Neural progenitor cell (in vitro differentiated cells): ENCODE measurements at regions not wholly inside any gene's neighbourhood (a gene's known extent, or its start where the extent isn't known, plus 50 kb on each side); places are given as distances from the start of the nearest gene placed in this dataset.

Experiments
- DNase-seq: peaks from one replicate; pipeline ENCODE4 v3.0.0-alpha.2; 2016; ENCODE audit warnings: low spot score
- H2AFZ ChIP-seq: fragments of 200-600 bp; sonication (generic); replicated peaks from 2 replicates; pipeline ENCODE4 v1.6.1; 2016; ENCODE audit warnings: antibody characterized with exemption
- H3F3A ChIP-seq: fragments of 200-600 bp; sonication (generic); 2 replicates; pipeline ENCODE4 v1.6.1; 2016; ENCODE audit warnings: antibody characterized with exemption, low read depth
- H3K27ac ChIP-seq: fragments of 200-600 bp; sonication (generic); 2 replicates; pipeline ENCODE4 v1.5.1; 2016; ENCODE audit warnings: mild to moderate bottlenecking
- H3K27me3 ChIP-seq: fragments of 200-600 bp; sonication (generic); 2 replicates; pipeline ENCODE4 v1.6.1; 2016; ENCODE audit warnings: mild to moderate bottlenecking, moderate library complexity
- H3K36me3 ChIP-seq: fragments of 200-600 bp; sonication (generic); 2 replicates; pipeline ENCODE4 v1.5.1; 2016
- H3K4me1 ChIP-seq: fragments of 200-600 bp; sonication (generic); 2 replicates; pipeline ENCODE4 v1.6.1; 2016; ENCODE audit warnings: mixed run types
- H3K4me2 ChIP-seq: fragments of 200-600 bp; sonication (generic); 2 replicates; pipeline ENCODE4 v1.6.1; 2016
- H3K4me3 ChIP-seq: fragments of 200-600 bp; sonication (generic); 2 replicates; pipeline ENCODE4 v1.5.1; 2016
- H3K79me2 ChIP-seq: fragments of 200-600 bp; sonication (generic); 2 replicates; pipeline ENCODE4 v1.6.1; 2016; ENCODE audit warnings: low read depth
- H3K9ac ChIP-seq: fragments of 200-600 bp; sonication (generic); 2 replicates; pipeline ENCODE4 v1.6.1; 2016
- H3K9me3 ChIP-seq: fragments of 200-600 bp; sonication (generic); 2 replicates; pipeline ENCODE4 v1.5.1; 2016; ENCODE audit warnings: low read depth
- H4K20me1 ChIP-seq: fragments of 200-600 bp; sonication (generic); 2 replicates; pipeline ENCODE4 v1.6.1; 2016; ENCODE audit warnings: low read depth
- H3K27ac Mint-ChIP-seq: 3 replicates; pipeline ENCODE4 v1.8.0; 2021; ENCODE audit warnings: mixed read lengths
- H3K27me3 Mint-ChIP-seq: 2 replicates; pipeline ENCODE4 v1.8.0; 2022; ENCODE audit warnings: low read depth, mild to moderate bottlenecking, inconsistent platforms, moderate library complexity, mixed read lengths; ENCODE audit not compliant: insufficient read depth
- H3K36me3 Mint-ChIP-seq: 3 replicates; pipeline ENCODE4 v1.8.0; 2021; ENCODE audit warnings: mixed read lengths
- H3K4me1 Mint-ChIP-seq: 3 replicates; pipeline ENCODE4 v1.8.0; 2021; ENCODE audit warnings: mixed read lengths
- H3K4me3 Mint-ChIP-seq: 3 replicates; pipeline ENCODE4 v1.8.0; 2021; ENCODE audit warnings: mild to moderate bottlenecking, moderate library complexity, mixed read lengths
- H3K9me3 Mint-ChIP-seq: 3 replicates; pipeline ENCODE4 v1.8.0; 2020; ENCODE audit warnings: mixed read lengths
- EZH2 ChIP-seq: fragments of 200-600 bp; sonication (generic); IDR thresholded peaks from 2 replicates; pipeline ENCODE4 v1.6.1; 2017; ENCODE audit warnings: antibody characterized with exemption, mild to moderate bottlenecking, moderate library complexity
- EZH2phosphoT487 ChIP-seq: fragments of 200-600 bp; sonication (generic); IDR thresholded peaks from 2 replicates; pipeline ENCODE4 v1.6.1; 2017; ENCODE audit warnings: antibody characterized with exemption
- TF ChIP-seq, protein P1 (sequence below): fragments of 200-600 bp; sonication (generic); IDR thresholded peaks from 2 replicates; pipeline ENCODE4 v1.5.1; 2017; ENCODE audit warnings: antibody characterized with exemption, mild to moderate bottlenecking

DNA sequence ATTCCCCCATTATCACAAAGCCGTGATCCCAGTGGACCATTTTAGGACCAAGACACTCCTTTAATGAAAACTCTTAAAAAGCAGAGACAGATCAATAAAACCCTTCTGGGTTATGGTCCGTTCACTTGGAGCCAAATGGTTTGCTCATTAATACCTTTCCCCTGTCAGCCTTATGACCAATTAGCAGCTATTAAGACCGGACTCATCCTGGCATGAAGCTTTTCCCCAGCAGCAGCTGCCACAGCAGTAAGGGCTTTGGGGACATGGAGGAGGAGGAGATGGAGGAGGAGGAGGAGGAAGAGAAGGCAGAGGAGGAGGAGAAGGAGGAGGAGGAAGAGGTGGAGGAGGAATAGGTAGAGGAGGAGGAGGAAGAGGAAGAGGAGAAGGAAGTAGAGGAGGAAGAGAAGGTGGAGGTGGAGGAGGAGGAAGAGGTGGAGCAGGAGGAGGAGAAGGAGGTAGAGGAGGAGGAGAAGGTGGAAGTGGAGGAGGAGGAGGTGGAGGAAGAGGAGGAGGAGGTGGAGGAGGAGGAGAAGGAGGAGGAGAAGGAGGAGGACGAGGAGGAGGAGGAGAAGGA lies 50.1 kb upstream of the IRX3 start:
- no peaks in the 10 kb centered on the region for H3K36me3 Mint-ChIP-seq
- H3K79me2 ChIP-seq = no peaks in the 10 kb centered on the region
- H3K4me1 ChIP-seq = peaks cover 11% of the 10 kb centered on the region

More for the DNA sequence above, 50.1 kb upstream of the IRX3 start:
- H2AFZ ChIP-seq = no peak overlapping the region
- Mint-ChIP-seq H3K4me3 (no peak overlapping the region), H3K4me1 (peaks cover 8% of the 10 kb centered on the region), H3K27ac (no peak overlapping the region), H3K9me3 (peaks cover 3% of the 10 kb centered on the region), H3K27me3 (peaks cover 9% of the 10 kb centered on the region)
- no peak overlapping the region for H3K27ac ChIP-seq
- H3F3A ChIP-seq = peaks cover 5% of the 10 kb centered on the region
- H3K9me3 ChIP-seq = no peaks in the 10 kb centered on the region
- H3K9ac ChIP-seq = no peak overlapping the region
- no peak for DNase-seq
- H3K4me2 ChIP-seq = no peak overlapping the region
- no peaks in the 10 kb centered on the region for H3K27me3 ChIP-seq
- H3K36me3 ChIP-seq = no peaks in the 10 kb centered on the region
- TF ChIP-seq, protein P1, sequence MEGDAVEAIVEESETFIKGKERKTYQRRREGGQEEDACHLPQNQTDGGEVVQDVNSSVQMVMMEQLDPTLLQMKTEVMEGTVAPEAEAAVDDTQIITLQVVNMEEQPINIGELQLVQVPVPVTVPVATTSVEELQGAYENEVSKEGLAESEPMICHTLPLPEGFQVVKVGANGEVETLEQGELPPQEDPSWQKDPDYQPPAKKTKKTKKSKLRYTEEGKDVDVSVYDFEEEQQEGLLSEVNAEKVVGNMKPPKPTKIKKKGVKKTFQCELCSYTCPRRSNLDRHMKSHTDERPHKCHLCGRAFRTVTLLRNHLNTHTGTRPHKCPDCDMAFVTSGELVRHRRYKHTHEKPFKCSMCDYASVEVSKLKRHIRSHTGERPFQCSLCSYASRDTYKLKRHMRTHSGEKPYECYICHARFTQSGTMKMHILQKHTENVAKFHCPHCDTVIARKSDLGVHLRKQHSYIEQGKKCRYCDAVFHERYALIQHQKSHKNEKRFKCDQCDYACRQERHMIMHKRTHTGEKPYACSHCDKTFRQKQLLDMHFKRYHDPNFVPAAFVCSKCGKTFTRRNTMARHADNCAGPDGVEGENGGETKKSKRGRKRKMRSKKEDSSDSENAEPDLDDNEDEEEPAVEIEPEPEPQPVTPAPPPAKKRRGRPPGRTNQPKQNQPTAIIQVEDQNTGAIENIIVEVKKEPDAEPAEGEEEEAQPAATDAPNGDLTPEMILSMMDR = no peak
- TF ChIP-seq EZH2 = no peak
- TF ChIP-seq EZH2phosphoT487 = no peak
- no peaks in the 10 kb centered on the region for H4K20me1 ChIP-seq
- no peak overlapping the region for H3K4me3 ChIP-seq
